Transverse colon (tissue), 4 donors: ENCODE measurements at regions not wholly inside any gene's neighbourhood (a gene's known extent, or its start where the extent isn't known, plus 50 kb on each side); places are given as distances from the start of the nearest gene placed in this dataset.
"Not testable (repeated sequence)": the region's sequence is repeated elsewhere in the genome, so short reads cannot be mapped to it uniquely, and the experiment has no call there.

Source experiments
- POLR2AphosphoS5 ChIP-seq, 3 donors: sonication (generic); formaldehyde crosslinking; IDR thresholded peaks; one replicate each; pipeline ENCODE4 v1.6.1; 2016; ENCODE audit warnings: antibody characterized with exemption in 3 of 3
- TF ChIP-seq, protein P1 (sequence below), 5 experiments: fragments of 200-600 bp in 3 of 5; fragments of 450-650 bp in 2 of 5; sonication (generic) in 3 of 5; IDR thresholded peaks; 1 replicate in 2 of 5; 2 replicates in 3 of 5; pipeline ENCODE4 v1.5.1; 2016 to 2017; ENCODE audit warnings: antibody characterized with exemption in 5 of 5, inconsistent platforms in 3 of 5, mild to moderate bottlenecking in 2 of 5, moderate library complexity in 1 of 5

DNA sequence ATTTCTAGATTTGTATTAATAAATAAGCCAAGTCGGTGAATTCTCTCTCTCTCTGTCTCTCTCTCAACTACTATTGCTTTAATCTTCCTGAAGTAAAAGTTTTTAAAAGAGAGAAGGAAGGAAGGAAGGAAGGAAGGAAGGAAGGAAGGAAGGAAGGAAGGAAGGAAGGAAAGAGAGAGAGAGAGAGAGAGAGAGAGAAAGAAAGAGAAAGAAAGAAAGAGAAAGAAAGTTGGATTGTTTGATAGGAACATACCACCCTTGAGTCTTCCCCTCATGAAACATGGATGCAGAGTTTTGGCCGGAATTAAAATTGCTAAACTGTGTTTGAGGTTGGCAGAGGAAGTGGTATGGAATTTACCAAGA is 159.9 kb upstream of the NR2F2 start:
- TF ChIP-seq POLR2AphosphoS5 (IDR thresholded peaks at IDR 0.05) = not testable (repeated sequence)
- TF ChIP-seq, protein P1, sequence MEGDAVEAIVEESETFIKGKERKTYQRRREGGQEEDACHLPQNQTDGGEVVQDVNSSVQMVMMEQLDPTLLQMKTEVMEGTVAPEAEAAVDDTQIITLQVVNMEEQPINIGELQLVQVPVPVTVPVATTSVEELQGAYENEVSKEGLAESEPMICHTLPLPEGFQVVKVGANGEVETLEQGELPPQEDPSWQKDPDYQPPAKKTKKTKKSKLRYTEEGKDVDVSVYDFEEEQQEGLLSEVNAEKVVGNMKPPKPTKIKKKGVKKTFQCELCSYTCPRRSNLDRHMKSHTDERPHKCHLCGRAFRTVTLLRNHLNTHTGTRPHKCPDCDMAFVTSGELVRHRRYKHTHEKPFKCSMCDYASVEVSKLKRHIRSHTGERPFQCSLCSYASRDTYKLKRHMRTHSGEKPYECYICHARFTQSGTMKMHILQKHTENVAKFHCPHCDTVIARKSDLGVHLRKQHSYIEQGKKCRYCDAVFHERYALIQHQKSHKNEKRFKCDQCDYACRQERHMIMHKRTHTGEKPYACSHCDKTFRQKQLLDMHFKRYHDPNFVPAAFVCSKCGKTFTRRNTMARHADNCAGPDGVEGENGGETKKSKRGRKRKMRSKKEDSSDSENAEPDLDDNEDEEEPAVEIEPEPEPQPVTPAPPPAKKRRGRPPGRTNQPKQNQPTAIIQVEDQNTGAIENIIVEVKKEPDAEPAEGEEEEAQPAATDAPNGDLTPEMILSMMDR (IDR thresholded peaks at IDR 0.05) = not testable (repeated sequence)
